Hindlimb muscle (tissue), 1 donor: ENCODE measurements at regions not wholly inside any gene's neighbourhood (a gene's known extent, or its start where the extent isn't known, plus 50 kb on each side); places are given as distances from the start of the nearest gene placed in this dataset.
"Not testable (repeated sequence)": the region's sequence is repeated elsewhere in the genome, so short reads cannot be mapped to it uniquely, and the experiment has no call there.

ENCODE experiments used
- DNase-seq: peaks from one replicate; pipeline ENCODE4 v3.0.0-alpha.2; 2013

DNA sequence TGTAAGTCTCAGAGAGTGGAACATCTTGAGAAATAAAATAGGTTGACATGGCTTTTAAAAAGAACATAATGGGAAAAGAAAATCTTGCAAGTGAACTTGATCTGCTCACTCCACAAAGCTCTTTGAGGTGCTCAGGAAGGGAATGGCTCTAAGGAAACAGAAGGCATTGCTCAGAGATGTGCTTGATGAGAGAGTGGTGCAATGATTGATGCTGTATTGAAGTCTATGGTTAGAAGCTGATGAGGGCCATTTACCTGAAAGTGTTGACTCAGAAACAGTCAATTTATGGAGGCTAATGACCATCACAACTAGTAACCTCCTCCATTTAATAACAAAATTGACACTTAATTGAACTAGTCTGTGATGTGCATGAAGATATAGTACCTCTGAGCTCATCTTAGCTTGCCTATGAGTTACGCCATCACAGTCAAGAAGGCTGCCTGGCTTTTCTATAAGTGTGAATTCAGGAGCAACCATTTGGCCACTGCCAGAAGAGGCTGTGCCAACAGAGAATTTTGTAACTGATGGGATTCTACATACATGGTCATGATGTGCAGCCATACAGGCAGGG is 639.1 kb downstream of the JRKL start:
- DNase-seq = no peak

DNA sequence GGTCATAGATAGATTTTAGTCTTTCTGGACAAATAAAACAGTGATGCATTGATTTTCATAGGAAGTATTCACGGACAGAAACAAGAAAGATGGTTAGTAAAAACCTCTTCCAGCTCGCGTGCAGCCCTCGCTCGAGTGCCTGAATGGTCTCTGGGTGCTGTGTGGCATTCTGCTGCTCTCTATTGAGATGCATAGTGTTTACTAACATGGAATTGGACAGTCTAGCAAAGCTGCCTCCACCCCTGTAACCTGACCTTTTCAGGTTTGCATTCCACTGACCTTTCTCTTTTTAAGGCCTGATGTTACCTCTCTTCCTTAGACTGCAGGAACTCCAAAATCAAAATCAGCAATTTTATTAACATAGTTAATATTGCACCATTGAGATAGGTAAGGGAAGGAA is 643.4 kb downstream of the JRKL start:
- DNase-seq = no peak

DNA sequence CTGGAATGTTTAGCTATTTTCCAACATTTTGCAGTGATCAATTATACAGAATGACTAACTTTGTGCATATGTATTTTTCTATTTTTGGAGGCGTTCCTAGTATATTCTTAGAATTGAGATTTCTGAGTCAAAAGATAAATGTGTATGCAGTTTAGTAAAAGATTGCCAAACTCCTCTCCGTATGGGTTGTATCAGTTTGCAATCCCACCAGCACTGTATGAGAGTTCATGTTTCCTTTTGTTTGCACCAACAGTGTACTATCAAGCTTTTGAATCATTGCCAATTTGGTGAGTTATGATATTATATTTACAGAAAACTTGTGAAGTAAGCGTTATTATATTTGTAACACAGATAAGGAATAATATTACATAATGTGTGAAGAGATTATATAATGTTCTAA is 658.7 kb downstream of the JRKL start:
- DNase-seq = no peak

DNA sequence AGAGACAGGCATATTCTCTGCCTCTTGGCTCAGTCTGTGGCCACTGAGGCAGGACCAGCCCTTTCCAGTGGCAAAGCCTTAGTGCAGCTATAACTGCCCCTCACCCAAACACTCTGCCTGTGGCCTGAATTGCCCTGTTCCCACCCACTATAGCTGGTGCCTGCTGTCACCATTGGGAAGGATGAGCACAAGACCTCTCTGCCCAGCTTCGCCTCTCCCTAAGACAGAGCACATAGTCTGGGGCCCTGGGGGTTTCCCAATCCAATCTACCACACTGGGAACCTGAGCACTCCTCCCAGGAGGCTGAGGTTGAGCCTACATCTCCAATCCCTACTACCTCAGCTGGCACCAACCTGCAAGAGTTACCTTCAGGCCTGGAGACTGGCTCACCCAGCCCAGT is 670.4 kb downstream of the JRKL start:
- no peak for DNase-seq

DNA sequence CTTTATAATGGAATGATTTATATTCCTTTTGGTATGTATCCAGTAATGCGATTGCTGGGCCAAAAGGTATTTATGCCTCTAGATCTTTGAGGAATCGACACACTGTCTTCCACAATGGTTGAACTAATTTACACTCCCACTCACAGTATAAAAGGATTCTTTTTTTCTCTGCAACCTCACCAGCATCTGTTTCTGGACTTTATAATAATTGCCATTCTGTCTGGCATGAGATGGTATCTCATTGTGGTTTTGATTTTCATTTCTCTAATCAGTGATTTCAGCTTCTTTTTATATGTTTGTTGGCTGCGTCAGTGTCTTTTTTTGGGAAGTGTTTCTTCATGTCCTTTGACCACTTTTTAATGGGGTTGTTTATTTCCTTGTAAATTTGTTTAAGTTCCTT is 679.3 kb downstream of the JRKL start:
- no peak for DNase-seq

DNA sequence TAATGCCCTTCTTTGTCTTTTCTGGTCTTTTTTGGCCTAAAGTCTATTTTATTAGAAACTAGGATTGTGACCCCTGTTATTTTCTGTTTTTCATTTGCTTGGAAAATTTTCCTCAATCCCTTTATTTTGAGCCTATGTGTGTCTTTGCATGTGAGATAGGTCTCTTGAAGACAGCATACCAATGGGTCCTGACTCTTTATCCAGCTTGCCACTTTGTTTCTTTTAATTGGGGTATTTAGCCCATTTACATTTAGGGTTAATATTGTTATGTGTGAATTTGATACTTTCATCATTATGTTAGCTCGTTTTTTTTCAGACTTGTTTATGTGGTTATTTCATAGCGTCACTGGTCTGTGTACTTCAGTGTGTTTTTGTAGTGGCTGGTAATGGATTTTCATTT is 682.6 kb downstream of the JRKL start:
- DNase-seq = no peak

DNA sequence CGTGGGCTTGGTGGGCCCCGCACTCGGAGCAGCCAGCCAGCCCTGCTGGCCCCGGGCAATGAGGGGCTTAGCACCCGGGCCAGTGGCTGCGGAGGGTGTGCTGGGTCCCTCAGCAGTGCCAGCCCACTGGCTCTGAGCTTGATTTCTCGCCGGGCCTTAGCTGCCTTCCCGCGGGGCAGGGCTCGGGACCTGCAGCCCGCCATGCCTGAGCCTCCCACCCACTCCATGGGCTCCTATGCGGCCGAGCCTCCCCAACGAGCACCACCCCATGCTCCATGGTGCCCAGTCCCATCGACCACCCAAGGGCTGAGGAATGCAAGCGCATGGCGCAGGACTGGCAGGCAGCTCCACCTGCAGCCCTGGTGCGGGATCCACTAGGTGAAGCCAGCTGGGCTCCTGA is 686.9 kb downstream of the JRKL start:
- DNase-seq = not testable (repeated sequence)

DNA sequence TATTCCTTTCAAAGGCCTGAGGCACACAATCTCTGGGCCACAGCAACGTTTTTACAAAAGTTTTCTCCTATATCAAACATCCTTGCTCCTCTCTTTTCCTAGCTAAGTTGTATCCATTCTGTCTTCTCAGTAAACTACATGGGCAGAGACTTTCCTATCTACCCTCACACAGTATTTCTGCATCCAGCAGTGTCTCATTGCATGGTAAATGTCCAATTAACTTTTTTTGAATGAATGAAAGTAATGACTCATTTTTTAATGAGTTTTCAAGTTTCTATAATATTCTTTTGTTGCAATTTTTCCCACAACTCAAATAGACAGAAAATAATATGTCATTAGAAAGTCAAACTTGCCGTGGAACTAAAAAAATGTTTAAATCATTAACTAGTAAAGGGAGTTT is 688.6 kb downstream of the JRKL start:
- no peak for DNase-seq

DNA sequence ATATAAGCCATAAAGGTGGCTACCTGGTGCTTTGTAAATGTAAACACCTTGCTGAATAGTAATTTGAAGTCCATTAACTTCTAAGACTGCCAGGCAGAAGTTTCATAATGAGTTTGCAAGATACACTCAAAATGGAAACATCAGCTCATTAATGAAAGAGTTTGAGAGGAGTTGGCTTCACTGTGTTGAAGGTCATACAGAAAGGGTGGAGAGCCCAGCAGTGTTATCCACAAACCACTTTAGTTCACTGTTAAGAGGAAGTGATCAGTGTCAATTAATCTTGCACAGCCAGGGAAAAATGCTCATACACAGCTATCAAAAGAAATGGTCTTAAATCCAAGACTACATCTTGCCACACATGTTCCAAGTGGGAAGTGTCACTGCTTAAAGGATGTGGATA is 689.4 kb downstream of the JRKL start:
- DNase-seq = no peak

DNA sequence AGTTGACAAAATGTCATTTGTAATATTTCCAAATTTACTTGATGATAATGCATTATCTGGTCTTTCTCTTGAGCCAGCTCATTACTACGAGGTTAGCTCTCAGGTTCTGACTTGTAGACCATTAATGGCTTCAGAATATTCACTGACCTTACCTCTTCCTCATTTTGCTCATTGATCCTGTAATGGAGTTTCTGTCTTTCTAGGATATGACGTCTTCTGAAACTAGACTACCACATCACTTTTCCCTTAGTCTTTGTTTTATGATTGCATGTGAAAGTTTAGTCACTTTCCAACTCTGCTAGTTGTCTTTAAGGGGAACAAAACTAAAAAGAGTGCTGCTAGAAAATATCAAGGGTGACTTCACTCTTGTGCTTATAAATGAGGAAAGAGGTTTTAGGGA is 697.6 kb downstream of the JRKL start:
- no peak for DNase-seq

DNA sequence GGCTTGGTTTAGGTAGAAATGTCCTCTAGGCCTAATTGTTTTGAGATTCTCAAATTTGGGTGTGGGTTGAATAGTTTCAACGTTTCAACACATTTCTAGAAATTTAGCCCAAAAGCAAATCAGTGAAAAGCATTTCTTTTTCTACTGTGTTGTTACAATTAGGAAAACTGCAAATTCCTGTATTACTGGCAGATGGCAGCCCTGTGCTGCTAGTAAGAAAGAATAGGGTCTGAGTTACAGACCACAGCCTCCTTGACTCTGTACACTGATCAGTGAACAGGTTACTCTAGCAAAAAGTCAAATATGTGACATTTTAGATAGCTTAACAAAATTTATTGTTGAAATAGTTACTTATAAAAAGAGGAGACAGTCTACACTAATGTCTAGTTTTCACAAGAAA is 703.0 kb downstream of the JRKL start:
- DNase-seq = peak; percentile 5

DNA sequence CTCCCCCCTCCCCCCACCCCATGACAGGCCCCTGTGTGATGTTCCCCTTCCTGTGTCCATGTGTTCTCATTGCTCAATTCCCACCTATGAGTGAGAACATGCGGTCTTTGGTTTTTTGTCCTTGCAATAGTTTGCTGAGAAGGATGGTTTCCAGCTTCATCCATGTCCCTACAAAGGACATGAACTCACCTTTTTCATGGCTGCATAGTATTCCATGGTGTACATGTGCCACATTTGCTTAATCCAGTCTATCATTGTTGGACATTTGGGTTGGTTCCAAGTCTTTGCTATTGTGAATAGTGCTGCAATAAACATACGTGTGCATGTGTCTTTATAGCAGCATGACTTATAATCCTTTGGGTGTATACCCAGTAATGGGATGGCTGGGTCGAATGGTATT is 712.4 kb downstream of the JRKL start:
- DNase-seq = not testable (repeated sequence)

DNA sequence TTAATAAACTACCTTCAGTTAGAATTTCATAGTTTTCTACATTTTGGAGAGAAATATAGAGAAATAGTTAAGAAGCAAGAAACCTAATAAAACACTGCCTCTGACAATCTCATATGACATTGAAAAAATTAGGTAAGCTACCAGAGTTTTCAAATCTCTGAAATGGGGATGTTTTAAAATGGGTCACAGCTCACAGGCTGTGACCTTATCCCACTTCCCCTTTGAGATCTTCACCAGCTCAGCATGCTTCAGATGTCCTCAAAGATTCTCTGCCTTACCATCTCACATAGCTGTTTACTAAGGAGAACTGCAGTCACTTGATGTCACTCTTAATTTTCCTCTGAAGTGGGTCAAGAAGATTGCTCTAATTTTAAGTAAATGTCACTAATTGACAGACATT is 717.8 kb downstream of the JRKL start:
- DNase-seq = no peak

DNA sequence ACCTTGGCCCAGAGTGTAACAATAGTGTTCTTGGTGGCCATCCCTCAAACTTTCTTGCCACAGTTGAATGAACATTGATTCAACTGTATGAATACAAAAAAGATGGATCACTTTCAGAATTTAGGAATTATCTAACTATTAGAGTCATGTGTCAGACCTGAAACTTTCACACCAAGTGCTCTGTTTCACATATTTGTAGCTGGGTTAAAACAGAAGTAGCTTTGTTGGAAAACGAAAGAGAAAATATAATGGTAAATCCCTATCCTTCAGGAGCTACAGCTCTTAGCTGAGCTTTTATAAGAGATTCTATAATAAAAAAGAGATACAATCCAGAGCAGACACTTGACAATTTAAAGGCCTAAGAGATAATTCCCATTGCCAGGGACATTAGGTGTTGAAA is 719.3 kb downstream of the JRKL start:
- no peak for DNase-seq

DNA sequence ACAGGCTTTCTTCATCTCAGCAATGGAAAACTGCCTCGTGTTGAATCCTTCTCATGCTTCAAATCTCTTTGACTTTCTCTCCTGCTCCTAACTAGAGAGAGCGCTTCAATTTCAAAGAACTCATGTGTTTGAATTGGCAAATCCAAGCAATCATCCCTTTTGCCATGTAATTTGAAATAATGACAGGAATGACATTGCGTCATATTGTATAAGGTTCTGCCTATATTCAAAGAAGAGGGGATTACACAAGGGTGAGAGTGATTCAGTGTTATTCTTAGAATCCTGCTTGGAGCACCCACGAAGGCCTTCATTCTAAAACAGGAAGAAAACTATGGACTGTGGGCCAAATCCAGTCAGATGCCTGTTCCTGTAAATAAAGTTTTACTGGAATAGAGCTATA is 720.6 kb downstream of the JRKL start:
- DNase-seq = no peak

DNA sequence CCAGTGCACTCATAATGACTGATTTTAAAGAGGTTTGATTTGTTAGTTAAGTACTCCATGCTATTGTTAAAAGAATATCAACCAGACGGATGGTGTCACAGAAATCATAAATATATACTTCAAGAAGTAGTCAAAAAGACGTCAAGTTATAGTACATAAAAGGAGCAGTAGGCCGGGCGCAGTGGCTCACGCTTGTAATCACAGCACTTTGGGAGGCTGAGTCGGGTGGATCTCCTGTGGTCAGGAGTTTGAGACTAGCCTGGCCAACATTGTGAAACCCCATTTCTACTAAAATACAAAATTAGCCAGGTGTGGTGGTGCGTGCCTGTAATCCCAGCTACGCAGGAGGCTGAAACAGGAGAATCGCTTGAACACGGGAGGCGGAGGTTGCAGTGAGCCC is 721.7 kb downstream of the JRKL start:
- no peak for DNase-seq

DNA sequence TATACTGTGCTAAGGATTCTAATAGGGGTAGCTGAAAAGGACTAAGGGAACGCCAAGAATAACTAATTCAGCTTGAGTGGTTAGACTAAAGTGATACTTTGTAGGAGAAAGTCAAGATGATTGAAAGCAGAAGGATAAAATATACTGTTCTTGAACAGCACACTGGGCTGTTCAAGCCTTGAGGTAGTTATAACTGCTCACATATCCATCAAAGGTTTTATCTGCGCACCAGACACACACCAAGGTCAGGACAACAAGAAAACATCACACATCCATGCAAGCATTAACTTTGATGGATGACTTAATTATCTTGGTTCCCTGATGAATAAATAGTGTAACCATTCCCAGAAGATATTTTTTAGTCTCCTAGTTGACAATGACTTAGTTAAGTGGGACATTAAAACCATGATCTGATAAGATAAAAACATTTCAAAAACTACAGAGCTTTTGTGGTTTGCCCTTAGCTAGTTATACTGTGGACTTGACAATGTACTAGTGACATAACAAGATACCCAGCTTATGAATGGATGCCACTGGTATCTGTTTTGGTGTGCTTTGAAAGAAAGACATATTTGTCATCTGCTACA is 728.9 kb downstream of the JRKL start:
- no peak for DNase-seq

DNA sequence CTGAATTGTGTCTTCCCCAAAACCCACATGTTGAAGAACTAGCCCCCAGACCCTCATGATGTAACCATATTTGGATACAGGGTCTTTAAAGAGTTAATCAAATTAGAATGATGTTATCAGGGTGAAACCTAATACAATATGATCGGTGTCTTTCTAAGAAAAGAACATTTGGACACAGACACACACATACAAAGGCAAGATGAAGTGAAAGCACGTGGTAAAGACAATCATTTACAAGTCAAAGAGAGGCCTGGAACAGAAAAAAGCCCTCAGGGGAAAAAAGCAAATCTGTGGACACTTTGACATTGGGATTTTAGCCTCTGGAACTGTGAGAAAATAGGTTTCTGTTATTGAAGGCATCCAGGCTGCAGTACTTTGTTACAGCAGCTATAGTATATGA is 733.4 kb downstream of the JRKL start:
- DNase-seq = no peak

DNA sequence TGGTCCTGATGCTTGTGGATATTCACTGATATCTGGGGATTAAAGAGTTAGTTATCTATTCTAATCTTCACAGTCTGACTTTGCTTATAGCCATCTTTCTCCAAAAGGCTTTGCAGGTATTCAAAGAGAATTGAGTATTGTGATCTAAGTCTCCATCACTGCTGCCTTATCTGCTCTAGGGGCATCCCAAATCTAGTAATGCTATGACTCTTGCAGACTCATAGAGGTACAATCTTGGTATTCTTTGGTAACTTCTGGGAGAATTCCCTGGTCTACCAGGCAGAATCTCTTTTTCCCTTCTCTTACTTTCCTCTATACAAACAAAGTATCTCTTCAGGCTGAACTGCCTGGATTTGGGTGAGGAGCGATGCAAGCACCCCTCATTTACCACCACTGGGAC is 746.3 kb downstream of the JRKL start:
- DNase-seq = no peak

DNA sequence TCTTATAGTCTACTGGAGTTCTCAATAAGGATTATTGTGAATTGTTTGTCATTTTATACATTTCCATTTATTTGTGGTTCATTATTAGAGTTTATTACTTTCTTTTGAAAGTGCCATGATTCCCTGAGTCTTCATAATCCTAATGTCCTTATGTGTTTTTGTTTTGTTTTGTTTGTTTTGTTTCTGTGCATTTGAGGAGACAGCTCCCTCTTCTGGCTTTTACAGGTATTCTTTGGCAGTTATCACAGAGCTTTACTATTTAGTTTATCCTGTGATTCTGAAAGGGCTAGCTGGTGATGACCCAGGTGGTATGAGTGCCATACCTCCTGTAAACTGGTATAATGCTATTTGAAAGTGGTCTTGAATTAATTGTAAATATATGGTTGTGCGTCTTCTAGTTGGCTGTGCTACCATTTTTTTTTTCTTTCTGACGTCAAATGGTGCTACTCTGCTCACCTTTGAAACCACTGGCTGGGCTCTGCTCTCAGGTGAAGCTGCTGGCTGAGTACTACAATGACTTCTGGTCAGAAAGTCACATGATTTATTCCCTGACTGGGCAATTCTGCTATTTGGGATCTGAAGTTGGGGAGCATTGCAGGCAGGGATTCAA is 751.2 kb downstream of the JRKL start:
- DNase-seq = no peak

DNA sequence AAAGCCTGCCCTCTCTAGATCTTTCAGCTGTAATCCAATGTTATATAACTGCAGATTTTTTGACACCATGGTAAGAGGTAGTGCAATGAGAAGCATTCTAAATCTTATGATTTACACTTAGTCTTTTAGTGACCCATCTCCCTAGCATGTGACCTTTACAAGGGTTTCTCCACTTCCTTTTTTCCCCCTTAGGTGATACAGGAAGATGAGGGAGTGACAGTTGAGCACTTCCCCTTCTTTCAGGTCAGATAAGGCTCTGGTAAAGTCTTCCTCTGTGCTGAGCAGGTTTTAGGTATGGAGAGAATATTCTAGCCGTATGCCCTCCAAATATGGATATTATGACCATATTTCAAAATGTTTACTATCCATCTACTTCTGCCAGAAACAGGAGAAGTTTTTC is 753.6 kb downstream of the JRKL start:
- DNase-seq = no peak

DNA sequence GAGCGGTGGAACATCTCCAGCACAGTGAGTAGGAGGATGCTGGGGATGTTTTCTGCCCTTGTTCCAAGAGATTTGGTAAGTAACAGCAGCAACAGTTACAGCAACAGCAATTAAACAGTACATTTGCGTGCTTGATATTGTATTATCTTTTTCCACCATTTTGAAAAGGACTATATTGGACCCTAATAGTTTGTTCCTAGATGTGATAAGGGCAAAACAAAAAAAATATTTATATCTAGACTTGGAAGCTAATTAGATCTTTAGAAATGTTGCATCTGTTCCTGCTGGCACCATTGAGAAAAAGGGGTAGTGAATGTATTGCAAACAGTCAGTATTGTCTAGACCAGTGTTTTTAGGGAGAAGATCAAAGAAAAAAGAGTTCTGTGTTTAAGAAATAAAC is 759.9 kb downstream of the JRKL start:
- no peak for DNase-seq

DNA sequence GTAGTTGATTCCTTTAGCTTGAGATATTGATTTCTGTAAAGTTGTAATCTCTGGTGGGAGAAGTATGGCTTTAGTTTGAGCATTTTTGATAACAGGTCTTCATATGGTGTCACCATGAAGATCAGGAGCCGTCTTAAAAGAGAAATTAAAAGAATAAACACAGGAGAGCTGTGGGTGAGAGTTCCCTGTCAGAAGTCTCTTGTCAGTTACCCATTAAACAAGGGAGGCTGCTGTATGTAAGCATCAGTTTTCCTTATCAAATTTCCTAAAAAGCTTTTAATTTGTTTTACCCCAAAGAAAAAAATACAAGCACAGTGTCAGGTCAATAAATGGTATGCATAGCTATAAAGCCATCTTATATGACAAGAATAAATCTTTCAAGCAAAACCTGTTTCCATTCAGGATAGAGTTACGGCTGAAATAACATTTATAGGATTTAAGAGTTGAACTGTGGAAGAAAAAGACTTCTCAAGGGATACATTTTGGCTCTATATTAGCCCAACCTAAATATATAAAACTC is 767.5 kb downstream of the JRKL start:
- DNase-seq = no peak

DNA sequence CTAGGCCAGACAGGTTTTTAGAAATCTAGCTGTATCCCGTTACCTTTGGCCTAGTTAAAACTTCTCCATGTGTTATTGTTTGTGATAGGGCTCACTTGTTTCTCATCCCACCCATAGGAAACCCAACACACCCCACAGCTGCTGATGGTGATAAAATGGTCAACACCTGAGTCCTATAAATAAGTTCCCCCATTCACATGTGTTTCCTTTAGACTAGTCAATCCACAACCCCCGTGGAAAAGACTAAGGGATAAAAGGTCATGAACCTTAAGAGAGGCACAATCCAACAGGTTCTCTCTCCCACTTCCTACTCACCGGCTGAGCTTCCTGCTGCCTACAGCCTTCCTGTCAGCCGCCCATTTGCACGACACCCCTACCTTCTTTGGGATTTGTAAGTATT is 768.4 kb downstream of the JRKL start:
- DNase-seq = no peak
